ENCODE measurements at regions not wholly inside any gene's neighbourhood (a gene's known extent, or its start where the extent isn't known, plus 50 kb on each side); places are given as distances from the start of the nearest gene placed in this dataset.

DNA sequence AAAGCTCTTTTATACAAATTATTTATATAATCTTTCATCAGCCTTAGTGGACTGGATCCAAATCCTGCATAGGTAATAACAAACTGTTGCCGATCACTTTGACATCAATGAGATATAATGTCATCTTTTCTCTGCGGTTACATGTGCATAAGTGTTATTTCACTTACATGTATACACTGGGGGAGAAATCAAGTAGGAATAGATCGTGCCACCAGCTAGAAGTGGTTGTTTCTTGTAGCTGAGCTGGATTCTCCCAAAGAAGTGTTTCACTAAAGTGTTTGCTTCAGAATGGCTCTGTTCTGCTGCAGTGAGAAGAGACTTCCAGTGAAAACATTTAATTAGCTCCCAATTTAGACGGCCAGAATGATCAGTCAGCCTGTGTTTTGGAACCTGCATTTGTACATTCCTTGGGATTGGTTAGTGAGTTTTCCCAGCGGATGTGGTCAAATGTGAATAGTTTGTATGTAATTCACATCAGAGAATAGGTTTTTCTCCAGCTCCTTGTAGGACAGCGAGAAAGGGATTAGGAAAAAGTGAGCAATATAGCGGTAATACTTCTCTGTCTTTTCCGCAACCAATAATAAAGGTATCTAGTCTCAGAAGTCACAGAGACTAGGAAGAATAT lies 163.1 kb upstream of the CCN2 start (continued):
- TF ChIP-seq, protein P1, sequence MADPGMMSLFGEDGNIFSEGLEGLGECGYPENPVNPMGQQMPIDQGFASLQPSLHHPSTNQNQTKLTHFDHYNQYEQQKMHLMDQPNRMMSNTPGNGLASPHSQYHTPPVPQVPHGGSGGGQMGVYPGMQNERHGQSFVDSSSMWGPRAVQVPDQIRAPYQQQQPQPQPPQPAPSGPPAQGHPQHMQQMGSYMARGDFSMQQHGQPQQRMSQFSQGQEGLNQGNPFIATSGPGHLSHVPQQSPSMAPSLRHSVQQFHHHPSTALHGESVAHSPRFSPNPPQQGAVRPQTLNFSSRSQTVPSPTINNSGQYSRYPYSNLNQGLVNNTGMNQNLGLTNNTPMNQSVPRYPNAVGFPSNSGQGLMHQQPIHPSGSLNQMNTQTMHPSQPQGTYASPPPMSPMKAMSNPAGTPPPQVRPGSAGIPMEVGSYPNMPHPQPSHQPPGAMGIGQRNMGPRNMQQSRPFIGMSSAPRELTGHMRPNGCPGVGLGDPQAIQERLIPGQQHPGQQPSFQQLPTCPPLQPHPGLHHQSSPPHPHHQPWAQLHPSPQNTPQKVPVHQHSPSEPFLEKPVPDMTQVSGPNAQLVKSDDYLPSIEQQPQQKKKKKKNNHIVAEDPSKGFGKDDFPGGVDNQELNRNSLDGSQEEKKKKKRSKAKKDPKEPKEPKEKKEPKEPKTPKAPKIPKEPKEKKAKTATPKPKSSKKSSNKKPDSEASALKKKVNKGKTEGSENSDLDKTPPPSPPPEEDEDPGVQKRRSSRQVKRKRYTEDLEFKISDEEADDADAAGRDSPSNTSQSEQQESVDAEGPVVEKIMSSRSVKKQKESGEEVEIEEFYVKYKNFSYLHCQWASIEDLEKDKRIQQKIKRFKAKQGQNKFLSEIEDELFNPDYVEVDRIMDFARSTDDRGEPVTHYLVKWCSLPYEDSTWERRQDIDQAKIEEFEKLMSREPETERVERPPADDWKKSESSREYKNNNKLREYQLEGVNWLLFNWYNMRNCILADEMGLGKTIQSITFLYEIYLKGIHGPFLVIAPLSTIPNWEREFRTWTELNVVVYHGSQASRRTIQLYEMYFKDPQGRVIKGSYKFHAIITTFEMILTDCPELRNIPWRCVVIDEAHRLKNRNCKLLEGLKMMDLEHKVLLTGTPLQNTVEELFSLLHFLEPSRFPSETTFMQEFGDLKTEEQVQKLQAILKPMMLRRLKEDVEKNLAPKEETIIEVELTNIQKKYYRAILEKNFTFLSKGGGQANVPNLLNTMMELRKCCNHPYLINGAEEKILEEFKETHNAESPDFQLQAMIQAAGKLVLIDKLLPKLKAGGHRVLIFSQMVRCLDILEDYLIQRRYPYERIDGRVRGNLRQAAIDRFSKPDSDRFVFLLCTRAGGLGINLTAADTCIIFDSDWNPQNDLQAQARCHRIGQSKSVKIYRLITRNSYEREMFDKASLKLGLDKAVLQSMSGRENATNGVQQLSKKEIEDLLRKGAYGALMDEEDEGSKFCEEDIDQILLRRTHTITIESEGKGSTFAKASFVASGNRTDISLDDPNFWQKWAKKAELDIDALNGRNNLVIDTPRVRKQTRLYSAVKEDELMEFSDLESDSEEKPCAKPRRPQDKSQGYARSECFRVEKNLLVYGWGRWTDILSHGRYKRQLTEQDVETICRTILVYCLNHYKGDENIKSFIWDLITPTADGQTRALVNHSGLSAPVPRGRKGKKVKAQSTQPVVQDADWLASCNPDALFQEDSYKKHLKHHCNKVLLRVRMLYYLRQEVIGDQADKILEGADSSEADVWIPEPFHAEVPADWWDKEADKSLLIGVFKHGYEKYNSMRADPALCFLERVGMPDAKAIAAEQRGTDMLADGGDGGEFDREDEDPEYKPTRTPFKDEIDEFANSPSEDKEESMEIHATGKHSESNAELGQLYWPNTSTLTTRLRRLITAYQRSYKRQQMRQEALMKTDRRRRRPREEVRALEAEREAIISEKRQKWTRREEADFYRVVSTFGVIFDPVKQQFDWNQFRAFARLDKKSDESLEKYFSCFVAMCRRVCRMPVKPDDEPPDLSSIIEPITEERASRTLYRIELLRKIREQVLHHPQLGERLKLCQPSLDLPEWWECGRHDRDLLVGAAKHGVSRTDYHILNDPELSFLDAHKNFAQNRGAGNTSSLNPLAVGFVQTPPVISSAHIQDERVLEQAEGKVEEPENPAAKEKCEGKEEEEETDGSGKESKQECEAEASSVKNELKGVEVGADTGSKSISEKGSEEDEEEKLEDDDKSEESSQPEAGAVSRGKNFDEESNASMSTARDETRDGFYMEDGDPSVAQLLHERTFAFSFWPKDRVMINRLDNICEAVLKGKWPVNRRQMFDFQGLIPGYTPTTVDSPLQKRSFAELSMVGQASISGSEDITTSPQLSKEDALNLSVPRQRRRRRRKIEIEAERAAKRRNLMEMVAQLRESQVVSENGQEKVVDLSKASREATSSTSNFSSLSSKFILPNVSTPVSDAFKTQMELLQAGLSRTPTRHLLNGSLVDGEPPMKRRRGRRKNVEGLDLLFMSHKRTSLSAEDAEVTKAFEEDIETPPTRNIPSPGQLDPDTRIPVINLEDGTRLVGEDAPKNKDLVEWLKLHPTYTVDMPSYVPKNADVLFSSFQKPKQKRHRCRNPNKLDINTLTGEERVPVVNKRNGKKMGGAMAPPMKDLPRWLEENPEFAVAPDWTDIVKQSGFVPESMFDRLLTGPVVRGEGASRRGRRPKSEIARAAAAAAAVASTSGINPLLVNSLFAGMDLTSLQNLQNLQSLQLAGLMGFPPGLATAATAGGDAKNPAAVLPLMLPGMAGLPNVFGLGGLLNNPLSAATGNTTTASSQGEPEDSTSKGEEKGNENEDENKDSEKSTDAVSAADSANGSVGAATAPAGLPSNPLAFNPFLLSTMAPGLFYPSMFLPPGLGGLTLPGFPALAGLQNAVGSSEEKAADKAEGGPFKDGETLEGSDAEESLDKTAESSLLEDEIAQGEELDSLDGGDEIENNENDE (IDR thresholded peaks at IDR 0.05; ENCODE audit: insufficient replicate concordance, low read length) = no peak
- no peak for TF ChIP-seq TAF1 (IDR thresholded peaks at IDR 0.05; ENCODE audit: low read depth, low read length)
- TF ChIP-seq CTBP2 (IDR thresholded peaks at IDR 0.05; ENCODE audit: borderline replicate concordance, insufficient read depth, insufficient read length, low read length) = no peak
- TF ChIP-seq CREB1 (IDR thresholded peaks at IDR 0.05) = no peak
- TF ChIP-seq TEAD4 (IDR thresholded peaks at IDR 0.05; ENCODE audit: low read depth, low read length) = no peak
- TF ChIP-seq POU5F1 (IDR thresholded peaks at IDR 0.05; ENCODE audit: low read depth, low read length) = no peak
- no peak for TF ChIP-seq CHD1 (IDR thresholded peaks at IDR 0.05; ENCODE audit: low read depth, low read length)
- no peak for TF ChIP-seq CBX5 (IDR thresholded peaks at IDR 0.05; ENCODE audit: low read depth, low read length)
- TF ChIP-seq EZH2 (IDR thresholded peaks at IDR 0.05; ENCODE audit: low read depth, low read length, severe bottlenecking) = no peak
- no peak for TF ChIP-seq E2F6 (IDR thresholded peaks at IDR 0.05)

All from H1 (cell line).